ENCODE measurements at regions not wholly inside any gene's neighbourhood (a gene's known extent, or its start where the extent isn't known, plus 50 kb on each side); places are given as distances from the start of the nearest gene placed in this dataset.

GRCh38 chr16:54438469-54438868 is 151.9 kb upstream of the IRX3 start:
- DNase-seq = no peak

GRCh38 chr16:54437921-54438320 is 151.3 kb upstream of the IRX3 start:
- DNase-seq = no peak

GRCh38 chr16:54437401-54437800 is 150.8 kb upstream of the IRX3 start:
- no peak for DNase-seq

- no peak for DNase-seq
Measured at GRCh38 chr16:54436346-54436745, 149.8 kb upstream of the IRX3 start.

- no peak for DNase-seq
Measured at GRCh38 chr16:54434859-54435258, 148.3 kb upstream of the IRX3 start.

- no peak for DNase-seq
Measured at GRCh38 chr16:54432897-54433229, 146.3 kb upstream of the IRX3 start.

- no peak for DNase-seq
Measured at GRCh38 chr16:54431997-54432896, 145.7 kb upstream of the IRX3 start.

GRCh38 chr16:54431041-54431996 is 144.7 kb upstream of the IRX3 start:
- no peak for DNase-seq

GRCh38 chr16:54430491-54431030 is 144.0 kb upstream of the IRX3 start:
- no peak for DNase-seq

- DNase-seq = no peak
Measured at GRCh38 chr16:54429029-54429428, 142.4 kb upstream of the IRX3 start.

GRCh38 chr16:54426553-54426849 is 139.9 kb upstream of the IRX3 start:
- DNase-seq = no peak

GRCh38 chr16:54425681-54426552 is 139.3 kb upstream of the IRX3 start:
- no peak for DNase-seq

- DNase-seq = no peak
Measured at GRCh38 chr16:54425068-54425467, 138.5 kb upstream of the IRX3 start.

- no peak for DNase-seq
Measured at GRCh38 chr16:54424043-54424451, 137.5 kb upstream of the IRX3 start.

- DNase-seq = no peak
Measured at GRCh38 chr16:54422569-54422978, 136.0 kb upstream of the IRX3 start.

GRCh38 chr16:54422159-54422558 is 135.6 kb upstream of the IRX3 start:
- DNase-seq = no peak

GRCh38 chr16:54421220-54421619 is 134.6 kb upstream of the IRX3 start:
- DNase-seq = no peak

- no peak for DNase-seq
Measured at GRCh38 chr16:54418903-54419302, 132.3 kb upstream of the IRX3 start.

- no peak for DNase-seq
Measured at GRCh38 chr16:54417384-54417783, 130.8 kb upstream of the IRX3 start.

- no peak for DNase-seq
Measured at GRCh38 chr16:54414671-54415070, 128.1 kb upstream of the IRX3 start.

- DNase-seq = no peak
Measured at GRCh38 chr16:54412777-54413455, 126.3 kb upstream of the IRX3 start.
